ENCODE measurements at regions not wholly inside any gene's neighbourhood (a gene's known extent, or its start where the extent isn't known, plus 50 kb on each side); places are given as distances from the start of the nearest gene placed in this dataset.
"Not testable (repeated sequence)": the region's sequence is repeated elsewhere in the genome, so short reads cannot be mapped to it uniquely, and the experiment has no call there.

DNA sequence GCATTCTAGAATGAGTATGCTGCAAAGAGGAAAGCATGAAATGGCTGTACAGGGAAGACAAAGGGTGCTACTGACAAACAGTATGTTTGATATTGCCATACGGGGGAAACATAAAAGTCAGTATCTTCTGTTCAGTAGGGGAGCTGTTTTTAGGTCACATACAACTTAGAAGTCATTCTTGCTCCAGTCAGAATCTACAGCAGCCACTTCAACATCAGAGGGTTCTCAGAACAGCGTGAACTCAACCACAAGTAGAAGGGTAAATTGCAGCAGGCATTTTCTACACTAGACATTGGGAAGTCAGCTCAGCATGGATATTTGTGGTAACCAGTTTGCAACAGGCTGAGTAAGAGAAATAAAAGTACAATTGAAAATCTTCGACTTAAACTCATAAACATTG, 1241.8 kb upstream of the GOT2 start:
- in situ Hi-C loops (cut with HindIII; ENCODE audit: low pct_unique_long_range_greater_than_20kb, low sequenced_read_pairs) = no loop called here
- no peak for DNase-seq (ENCODE audit: low read depth in 1 of 2, low spot score in 1 of 2)
- TF ChIP-seq JUND (IDR thresholded peaks at IDR 0.05; ENCODE audit: low read depth) = no peak

DNA sequence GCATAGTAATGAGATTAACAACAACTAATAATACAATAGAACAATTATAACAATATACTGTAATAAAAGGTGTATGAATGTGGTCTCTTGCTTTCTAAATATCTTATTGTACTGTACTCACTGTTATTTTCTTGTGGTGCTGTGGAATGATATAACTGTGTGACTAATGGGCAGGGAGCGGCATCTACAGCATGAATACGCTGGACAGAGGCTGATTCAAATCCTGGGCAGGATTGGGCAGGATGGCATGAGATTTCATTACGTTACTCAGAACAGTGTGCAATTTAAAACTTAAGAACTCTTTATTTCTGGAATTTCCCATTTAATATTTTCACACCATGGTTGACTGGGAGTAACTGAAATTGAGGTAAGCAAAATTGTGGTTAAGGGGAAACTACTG, 1239.8 kb upstream of the GOT2 start:
- in situ Hi-C loops (cut with HindIII; ENCODE audit: low pct_unique_long_range_greater_than_20kb, low sequenced_read_pairs) = no loop called here
- TF ChIP-seq JUND (IDR thresholded peaks at IDR 0.05; ENCODE audit: low read depth) = no peak
- DNase-seq (ENCODE audit: low read depth in 1 of 2, low spot score in 1 of 2) = no peak

DNA sequence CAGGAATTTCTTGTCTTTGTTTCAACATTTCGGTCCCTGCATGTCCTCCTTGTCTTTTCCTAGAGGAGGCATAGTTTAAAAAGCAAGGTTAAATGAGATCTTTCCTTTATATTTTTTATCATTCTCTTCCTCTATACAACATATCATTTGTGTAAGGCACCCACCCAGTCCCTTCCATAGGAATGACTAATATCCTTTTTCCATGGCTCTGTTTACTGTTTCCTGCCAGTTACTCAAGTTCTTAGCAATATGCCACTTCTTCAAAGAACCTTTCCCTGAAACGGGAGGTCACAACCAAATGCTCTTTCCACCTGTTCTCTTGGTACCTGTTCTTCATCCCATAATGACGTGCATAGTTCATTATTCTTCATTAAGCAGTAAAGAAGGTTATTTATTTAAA, 1237.1 kb upstream of the GOT2 start:
- in situ Hi-C loops (cut with HindIII; ENCODE audit: low pct_unique_long_range_greater_than_20kb, low sequenced_read_pairs) = no loop called here
- no peak for TF ChIP-seq JUND (IDR thresholded peaks at IDR 0.05; ENCODE audit: low read depth)
- DNase-seq (ENCODE audit: low read depth in 1 of 2, low spot score in 1 of 2) = no peak

DNA sequence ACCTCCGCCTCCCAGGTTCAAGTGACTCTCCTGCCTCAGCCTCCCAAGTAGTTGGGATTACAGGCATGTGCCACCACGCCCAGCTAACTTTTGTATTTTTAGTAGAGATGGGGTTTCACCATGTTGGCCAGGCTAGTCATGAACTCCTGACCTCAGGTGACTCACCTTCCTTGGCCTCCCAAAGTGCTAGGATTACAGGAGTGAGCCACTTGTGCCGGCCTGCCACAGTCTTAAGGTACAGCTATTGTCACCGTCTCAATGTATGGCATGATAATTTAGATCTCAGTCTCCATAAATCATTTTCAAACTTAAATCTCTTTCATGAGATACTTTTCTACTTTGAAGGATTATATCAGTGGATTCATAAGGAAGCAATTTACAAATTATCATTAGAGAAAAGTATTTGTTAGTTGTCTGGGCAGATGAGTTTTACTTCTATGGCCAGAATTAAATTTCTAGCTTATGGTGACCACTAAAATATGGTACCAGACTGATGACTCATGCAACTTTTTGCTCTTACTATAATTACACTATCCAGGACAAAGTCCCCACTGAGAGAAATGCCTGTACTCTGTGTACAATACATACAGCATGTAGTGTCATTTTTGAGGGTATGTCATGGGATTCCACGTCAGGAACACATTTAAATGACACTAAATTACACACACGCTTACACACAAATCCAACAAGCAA, 1230.3 kb upstream of the GOT2 start:
- no peak for TF ChIP-seq JUND (IDR thresholded peaks at IDR 0.05; ENCODE audit: low read depth)
- no peak for DNase-seq (ENCODE audit: low read depth in 1 of 2, low spot score in 1 of 2)
- in situ Hi-C loops (cut with HindIII; ENCODE audit: low pct_unique_long_range_greater_than_20kb, low sequenced_read_pairs) = no loop called here

DNA sequence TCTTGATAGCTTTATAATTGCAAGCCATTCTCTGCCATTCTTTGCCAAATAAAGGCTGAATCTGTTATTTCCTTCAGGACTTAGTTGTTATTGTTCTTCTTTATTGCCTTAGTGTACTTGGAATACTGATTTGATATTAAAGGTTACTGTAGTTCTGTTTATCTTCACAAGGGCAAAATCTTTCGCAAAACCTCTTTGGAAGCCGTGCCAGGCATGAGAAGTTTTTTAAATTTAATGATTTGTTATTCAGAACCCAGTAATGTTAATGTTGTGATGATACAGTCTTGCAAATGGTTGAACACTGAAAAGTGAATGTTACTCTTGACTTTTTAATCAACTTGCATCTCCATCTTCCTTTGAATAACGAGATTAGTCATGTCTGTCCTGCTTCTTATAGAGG, 1225.2 kb upstream of the GOT2 start:
- in situ Hi-C loops (cut with HindIII; ENCODE audit: low pct_unique_long_range_greater_than_20kb, low sequenced_read_pairs) = no loop called here
- TF ChIP-seq JUND (IDR thresholded peaks at IDR 0.05; ENCODE audit: low read depth) = no peak
- DNase-seq (ENCODE audit: low read depth in 1 of 2, low spot score in 1 of 2) = no peak

DNA sequence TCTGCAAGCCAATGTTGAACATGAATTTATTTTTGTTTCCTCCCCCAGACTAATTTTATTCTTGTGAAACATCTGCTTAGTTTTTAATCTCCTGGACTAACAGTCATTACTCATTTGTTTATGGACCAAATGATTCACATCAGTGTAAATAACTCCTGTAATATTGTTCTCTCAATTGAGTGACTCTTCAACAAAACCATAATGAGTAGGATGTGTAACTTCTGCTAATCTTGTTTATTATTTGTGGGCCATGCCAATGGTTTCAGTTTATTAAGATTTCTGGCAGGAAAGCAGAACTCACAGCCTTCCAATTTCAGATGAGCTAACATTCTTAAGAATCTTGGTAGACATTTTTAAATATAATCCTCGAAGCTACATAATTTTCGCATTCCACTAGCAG, 1216.3 kb upstream of the GOT2 start:
- in situ Hi-C loops (cut with HindIII; ENCODE audit: low pct_unique_long_range_greater_than_20kb, low sequenced_read_pairs) = no loop called here
- peak in 1 of 2 experiments; percentile 5 for DNase-seq (ENCODE audit: low read depth in 1 of 2, low spot score in 1 of 2)
- no peak for TF ChIP-seq JUND (IDR thresholded peaks at IDR 0.05; ENCODE audit: low read depth)

DNA sequence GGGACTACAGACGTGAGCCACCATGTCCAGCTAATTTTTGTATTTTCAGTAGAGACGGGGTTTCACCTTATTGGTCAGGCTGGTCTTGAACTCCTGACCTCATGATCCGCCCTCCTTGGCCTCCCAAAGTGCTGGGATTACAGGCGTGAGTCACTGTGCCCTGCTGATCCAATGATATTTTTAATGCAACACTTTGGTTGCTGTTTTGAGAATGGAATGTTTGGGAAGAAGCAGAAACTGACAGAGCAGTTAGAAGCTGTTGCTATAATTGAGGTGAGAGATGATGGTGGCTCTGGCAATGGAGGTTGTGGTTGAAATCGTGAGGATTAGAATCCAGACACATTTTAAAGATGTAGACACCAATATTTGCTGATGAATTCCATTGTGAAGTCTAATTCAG, 1209.9 kb upstream of the GOT2 start:
- DNase-seq (ENCODE audit: low read depth in 1 of 2, low spot score in 1 of 2); in situ Hi-C loops (cut with HindIII; ENCODE audit: low pct_unique_long_range_greater_than_20kb, low sequenced_read_pairs): not testable (repeated sequence)

DNA sequence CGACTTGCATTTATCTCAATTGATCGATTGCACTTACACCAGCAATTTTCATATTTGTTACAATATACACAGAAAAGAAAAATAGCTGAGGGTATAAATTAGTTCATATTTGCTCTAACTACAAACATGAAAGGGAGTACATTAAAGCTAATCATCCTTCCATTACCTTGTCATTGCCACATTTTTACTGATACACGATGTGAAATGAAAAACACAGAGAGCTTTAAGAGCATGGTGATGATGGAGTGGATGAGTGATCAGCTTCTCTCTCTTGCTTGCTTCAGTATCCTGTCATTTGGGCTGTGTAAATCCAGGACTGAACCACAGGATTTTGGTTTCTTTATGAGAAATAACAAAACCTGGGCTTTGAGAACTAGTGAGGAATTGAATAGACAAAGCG, 1207.5 kb upstream of the GOT2 start:
- in situ Hi-C loops (cut with HindIII; ENCODE audit: low pct_unique_long_range_greater_than_20kb, low sequenced_read_pairs) = no loop called here
- no peak for TF ChIP-seq JUND (IDR thresholded peaks at IDR 0.05; ENCODE audit: low read depth)
- no peak for DNase-seq (ENCODE audit: low read depth in 1 of 2, low spot score in 1 of 2)

DNA sequence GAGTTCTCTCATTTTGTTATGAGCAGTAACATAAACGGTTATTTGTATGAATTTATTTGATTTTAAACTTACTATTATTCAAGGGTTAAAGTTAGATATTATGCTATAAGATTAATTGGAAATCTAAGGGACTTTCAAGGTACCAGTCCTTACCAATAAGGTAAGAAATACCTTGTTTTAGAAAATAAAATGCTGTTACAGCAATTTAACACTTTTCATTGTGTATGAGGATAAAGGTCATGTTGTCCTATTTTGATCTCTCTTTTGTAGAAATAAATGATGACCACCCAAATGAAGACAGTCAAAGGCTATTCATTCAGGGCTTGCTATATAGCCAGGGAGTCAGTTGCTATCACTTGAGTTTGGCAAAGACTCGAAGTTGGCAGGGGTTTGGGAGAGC, 1185.9 kb upstream of the GOT2 start:
- no peak for DNase-seq (ENCODE audit: low read depth in 1 of 2, low spot score in 1 of 2)
- TF ChIP-seq JUND (IDR thresholded peaks at IDR 0.05; ENCODE audit: low read depth) = no peak
- in situ Hi-C loops (cut with HindIII; ENCODE audit: low pct_unique_long_range_greater_than_20kb, low sequenced_read_pairs) = no loop called here

DNA sequence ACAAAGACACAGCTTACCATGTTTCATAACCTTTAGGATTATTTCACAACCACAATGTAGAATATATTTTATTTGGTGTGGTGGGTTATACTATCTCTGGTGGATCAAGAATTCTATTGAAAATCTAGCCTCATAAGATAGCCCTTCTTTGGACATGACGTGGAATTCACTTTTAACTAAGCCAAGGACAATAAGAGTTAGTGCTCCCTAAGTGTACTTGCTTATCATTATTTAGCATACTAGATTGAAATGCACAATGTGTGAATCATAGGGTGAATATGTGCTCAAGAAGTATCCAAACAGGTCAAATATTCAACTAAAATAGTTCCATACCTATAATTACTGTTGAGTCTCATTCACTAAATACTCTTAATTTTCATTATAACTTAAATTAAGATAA, 1179.5 kb upstream of the GOT2 start:
- no peak for TF ChIP-seq JUND (IDR thresholded peaks at IDR 0.05; ENCODE audit: low read depth)
- DNase-seq (ENCODE audit: low read depth in 1 of 2, low spot score in 1 of 2) = no peak
- in situ Hi-C loops (cut with HindIII; ENCODE audit: low pct_unique_long_range_greater_than_20kb, low sequenced_read_pairs) = no loop called here

DNA sequence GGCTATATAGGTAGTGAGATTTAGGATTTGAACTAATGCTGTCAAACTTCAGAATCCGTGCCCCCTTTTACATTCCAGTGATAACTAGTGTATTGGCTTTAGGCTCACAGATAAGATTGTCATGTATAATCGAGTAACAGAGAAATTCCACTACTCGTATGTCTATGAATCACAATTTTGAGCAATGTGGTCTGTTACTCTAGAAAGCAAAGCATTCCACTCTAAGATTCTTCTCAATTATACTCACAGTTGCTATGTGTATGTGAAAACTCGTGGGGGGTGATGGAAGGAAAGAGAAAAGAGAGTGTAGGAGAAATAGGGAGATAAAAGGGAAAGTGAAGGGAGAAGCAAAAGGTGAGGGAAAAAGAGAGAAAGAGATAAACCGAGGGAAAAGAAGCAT, 1175.1 kb upstream of the GOT2 start:
- in situ Hi-C loops (cut with HindIII; ENCODE audit: low pct_unique_long_range_greater_than_20kb, low sequenced_read_pairs) = no loop called here
- no peak for TF ChIP-seq JUND (IDR thresholded peaks at IDR 0.05; ENCODE audit: low read depth)
- no peak for DNase-seq (ENCODE audit: low read depth in 1 of 2, low spot score in 1 of 2)

DNA sequence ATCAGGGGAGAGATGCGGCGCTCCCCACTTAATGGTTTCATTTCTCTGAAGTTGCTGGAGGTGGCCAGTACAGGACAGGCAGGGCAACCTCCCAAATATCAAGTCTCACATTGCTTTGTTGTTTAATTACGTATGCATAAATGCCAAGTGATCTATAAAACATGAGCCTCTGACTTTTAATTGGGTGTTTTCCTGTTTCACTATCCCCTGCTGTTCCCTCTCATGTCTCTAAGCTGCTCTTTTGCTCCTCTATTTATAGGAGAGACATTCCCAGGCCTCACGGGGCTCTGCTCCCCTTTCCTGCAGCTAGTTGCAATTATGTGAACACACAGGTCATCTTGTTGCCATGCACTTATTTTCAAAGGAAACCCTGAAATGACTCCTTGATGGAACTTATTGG, 1173.5 kb upstream of the GOT2 start:
- in situ Hi-C loops (cut with HindIII; ENCODE audit: low pct_unique_long_range_greater_than_20kb, low sequenced_read_pairs) = no loop called here
- TF ChIP-seq JUND (IDR thresholded peaks at IDR 0.05; ENCODE audit: low read depth) = no peak
- no peak for DNase-seq (ENCODE audit: low read depth in 1 of 2, low spot score in 1 of 2)

DNA sequence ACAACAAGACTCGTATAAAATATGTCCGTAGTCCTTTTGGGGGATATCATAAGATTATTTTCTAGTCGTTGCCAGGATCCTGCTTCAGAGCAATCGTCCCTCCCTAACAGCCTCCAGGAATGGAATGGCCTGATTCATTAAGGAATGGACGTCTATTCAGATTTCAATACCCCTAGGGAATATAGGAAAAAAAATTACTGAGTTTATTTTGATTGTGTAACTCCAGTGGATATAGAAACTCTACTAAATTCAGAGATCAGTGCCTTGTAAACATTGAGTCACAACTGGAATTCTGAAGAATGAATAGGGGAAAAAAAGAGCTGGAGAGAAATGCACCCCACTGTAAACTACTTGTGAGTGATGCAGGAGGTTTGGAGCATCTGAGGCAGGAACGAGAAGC, 1171.5 kb upstream of the GOT2 start:
- no peak for DNase-seq (ENCODE audit: low read depth in 1 of 2, low spot score in 1 of 2)
- in situ Hi-C loops (cut with HindIII; ENCODE audit: low pct_unique_long_range_greater_than_20kb, low sequenced_read_pairs) = no loop called here
- TF ChIP-seq JUND (IDR thresholded peaks at IDR 0.05; ENCODE audit: low read depth) = no peak

DNA sequence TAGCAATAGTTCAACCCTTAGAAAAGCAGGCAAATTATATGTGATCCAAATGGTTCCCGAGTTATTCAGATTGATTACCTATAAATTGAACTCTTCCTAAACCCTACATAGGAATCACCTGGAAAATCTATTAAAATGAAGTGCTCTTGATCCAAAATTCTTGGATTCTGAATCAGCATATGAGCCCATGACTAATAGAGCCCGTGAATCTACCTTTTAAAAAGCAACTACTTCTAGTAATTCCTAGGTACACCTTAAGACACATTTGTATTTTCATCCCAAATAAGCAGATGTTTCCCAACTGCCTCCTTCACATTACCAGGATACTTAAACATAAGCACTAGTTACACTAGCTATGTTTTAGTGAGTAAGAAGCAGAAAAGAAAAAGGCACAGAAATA, 1171.0 kb upstream of the GOT2 start:
- in situ Hi-C loops (cut with HindIII; ENCODE audit: low pct_unique_long_range_greater_than_20kb, low sequenced_read_pairs) = no loop called here
- DNase-seq (ENCODE audit: low read depth in 1 of 2, low spot score in 1 of 2) = no peak
- TF ChIP-seq JUND (IDR thresholded peaks at IDR 0.05; ENCODE audit: low read depth) = no peak
